Muscle of arm (tissue), 1 donor: ENCODE measurements at regions not wholly inside any gene's neighbourhood (a gene's known extent, or its start where the extent isn't known, plus 50 kb on each side); places are given as distances from the start of the nearest gene placed in this dataset.

ENCODE experiments used
- DNase-seq: peaks from one replicate; pipeline ENCODE4 v3.0.0-alpha.2; 2013

DNA sequence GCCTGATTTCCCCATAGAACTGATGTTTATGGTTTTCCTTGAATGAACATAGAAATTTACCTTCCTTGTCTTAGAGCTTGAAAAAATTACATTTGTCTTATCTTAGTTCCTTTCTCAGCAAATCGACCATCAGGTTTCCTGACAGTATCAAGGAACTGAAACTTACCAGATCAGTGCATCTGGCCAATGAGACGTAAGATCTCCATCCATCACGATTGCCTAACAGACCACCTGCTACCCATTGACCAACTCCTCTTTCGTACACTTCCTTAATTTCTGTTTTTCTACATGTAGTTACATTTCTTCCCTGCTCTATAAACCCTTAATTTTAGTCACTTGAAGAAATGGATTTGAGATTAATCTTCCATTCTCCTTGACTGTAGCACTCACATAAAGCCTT is 57.4 kb upstream of the TMPRSS15 start:
- no peak for DNase-seq

DNA sequence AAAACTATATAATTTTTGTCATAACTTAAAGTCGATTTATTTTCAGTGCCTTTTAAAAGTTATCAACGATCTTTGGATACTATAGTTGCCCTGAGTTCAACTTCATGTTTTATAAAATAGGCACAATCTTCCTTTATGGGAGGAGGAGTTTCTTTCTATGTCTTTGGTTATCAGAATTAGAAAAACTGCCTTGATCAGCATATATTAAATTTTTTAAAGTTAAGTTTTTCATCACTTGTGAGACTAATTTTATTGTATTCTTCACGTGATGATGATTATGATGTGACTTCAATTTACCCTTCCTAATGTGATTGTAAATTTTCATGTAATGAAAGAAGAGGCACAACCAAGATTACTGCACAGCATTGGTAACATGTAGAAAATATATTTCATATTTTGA is 58.2 kb upstream of the TMPRSS15 start:
- no peak for DNase-seq

DNA sequence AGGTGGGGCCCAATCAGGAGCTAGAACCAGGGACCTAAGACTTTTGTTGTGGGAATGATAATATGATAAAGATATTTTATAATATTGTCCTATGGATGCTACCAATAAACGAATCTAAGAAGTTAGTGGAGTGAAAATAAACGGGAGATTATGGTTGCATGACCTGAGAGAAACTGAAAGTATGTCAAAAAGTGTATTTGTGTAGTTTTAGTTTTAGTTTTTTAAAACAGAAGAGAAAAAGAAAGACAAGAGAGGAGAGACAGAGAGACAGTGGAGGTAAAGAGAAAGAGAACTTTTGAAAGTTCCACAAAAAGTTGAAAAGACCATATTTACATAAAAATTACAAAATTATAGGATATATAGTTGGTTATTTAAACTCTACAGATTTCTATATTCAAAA is 64.1 kb upstream of the TMPRSS15 start:
- no peak for DNase-seq

DNA sequence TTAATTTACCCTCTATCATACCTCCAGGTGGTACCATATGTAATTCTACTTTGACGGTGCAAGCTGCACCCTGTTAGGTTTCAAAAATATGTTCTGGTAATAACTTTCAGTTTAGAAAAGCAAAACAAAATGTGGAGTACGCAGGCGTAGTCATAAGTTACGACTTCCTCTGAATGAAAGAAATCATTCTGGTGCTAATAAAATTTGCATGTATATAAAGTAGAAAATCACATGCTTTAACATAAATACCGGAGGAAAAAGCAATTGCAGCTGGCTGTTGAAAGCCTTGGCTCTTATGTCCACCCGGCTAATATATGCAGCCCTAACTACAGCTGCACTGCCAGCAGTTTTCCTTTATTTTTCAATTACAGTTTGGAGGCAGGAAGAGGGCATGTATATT is 65.2 kb upstream of the TMPRSS15 start:
- no peak for DNase-seq

DNA sequence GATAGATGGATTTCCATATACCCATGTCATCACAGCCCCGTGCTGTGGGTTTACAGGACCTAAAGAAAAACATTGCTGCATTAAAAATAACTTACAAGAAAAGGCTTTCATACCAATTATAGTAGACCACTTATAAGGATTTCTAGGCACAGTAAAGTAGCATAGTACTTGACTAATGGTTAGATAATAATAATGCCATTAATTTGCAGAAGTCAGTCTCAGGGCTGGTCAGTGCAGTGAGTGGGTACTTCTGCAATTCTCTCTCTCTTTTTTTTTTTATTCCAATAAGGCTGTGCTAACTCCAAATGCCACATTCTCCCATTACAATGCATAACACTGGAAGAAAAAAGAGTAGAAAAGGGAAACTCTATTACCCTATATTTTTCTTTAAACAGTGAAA is 73.1 kb upstream of the TMPRSS15 start:
- DNase-seq = no peak

DNA sequence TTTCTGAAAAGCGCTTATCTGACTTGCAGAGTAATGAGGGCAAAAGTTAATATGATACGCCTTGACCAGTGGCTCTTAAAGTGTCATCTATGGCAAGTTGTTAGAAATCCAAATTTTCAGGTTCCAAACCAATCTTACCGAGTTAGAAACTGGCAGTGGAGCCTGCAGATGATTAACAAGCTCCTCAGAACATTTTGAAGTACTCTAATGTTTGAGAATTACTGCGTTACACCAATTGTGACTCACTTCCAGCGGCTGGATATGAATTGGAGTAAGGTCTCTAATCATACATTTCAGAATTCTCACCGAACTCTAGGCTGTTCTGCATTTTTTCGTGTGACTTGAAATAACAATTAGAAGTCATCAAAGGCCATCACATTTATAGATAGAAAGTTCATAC is 73.5 kb upstream of the TMPRSS15 start:
- DNase-seq = no peak

DNA sequence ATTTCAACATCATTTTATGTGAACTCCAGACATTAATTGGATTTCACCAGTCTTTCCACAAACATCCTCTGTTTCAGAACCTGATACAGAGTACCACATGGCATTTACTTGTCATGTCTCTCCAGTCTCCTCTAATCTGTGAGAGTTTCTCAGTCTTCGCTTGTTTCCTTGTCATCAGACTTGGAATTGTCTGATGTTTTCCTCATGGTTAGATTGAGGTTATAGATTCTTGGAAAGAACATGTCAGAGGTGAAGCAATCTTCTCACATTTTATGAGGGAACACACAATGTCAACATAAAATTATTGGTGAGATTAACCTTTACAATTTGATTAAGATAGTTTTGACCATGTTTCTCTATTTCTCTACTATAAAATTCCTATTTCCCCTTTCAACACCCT is 74.9 kb upstream of the TMPRSS15 start:
- no peak for DNase-seq

DNA sequence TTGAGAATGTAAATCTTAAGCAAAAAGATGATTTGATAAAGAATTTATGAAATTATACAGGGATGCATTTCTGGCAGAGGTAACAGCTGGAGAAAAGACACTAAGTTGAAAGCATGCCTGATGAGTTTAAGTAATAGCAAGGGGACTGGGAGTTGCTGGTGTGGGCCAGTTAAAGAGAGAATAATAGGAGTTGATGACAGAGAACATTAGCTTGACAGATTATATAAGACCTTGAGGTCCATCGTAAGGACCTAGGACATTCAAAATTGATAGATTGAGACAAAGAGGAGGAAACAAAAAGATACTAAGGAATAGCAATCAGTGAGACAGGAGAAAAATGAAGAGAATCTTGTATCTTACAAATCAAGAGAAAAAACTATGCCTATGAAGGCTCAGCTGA is 84.7 kb upstream of the TMPRSS15 start:
- DNase-seq = no peak

DNA sequence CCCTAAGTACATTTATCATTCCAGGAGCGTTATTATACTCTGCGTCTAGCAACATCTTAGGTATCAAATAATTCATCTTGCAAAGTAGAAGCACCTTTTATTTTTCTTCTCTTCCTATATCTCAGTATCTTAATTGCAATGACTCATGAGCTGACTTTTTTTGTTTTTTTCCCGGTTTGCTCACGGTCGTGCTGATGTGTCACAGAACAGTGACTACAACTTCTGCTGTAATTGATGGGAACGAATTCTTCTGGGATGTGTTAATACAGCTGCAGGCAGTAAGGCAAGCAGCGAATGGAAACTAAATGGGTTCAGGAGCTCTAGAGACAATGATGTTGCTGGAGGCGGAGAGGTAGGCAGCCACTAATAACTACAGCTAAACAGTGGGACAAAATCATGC is 89.8 kb upstream of the TMPRSS15 start:
- DNase-seq = no peak

DNA sequence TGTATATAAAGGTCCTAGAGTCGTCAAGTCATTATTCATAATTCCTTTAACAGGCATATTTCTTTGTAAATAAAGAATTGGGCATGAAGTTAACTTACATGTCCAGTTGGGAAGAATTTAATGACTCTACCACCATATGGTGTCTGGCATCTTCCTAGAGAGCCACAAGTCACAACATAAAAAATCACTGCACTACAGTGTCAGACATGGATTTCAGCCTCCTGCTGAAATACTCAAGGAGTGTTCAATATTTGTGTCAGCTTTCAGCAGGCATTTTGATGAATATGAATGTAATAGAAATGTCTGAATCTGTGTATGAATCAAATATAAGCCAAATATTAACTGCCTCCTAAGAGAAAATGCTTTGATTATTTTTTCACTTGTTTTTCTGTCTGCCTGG is 91.9 kb upstream of the TMPRSS15 start:
- no peak for DNase-seq

DNA sequence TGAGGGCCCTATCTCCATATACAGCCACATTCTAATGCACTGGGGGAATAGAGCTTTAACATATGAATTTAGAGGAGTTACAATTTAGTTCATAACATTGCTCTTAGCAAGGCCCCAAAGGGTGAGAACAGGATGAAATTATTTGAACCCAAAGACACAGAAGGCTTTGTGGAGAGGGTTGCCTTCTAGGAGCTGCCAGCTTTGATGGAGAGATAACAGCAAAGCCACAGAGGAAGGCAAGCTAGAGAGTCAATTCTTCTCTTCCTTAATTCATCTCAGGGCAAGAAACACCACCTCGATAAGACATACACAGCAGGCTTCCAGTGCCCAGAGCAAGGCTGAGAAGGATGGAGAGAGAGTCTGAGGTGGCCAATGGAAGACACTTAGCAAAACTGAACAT is 94.8 kb upstream of the TMPRSS15 start:
- no peak for DNase-seq

DNA sequence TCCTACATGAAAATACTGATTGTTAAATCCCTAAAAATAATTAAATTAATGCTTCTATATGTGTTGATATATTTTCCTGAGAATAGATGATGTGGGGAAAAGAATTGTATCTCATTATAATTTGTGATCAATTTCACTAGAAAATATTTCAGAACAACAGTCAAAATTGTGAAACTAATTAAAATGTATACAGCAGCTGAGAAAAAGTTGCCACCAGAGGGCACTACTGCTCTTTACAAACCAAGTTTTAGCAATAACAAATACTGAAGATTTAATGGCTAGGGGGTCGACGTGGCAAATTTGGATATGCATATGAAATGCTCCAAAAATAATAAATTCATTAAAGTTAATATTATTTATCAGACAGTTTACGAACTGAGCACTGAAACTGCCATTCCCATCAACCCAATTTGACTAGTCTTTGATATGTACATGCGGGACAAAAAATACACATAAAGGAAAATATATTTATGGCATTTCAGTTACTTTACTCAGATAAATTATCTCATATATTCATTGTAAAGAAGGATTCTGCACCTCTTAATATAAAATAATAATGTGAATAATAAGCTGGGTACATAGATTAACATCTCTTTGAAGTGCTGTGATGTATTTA is 96.3 kb upstream of the TMPRSS15 start:
- peak; percentile 53 for DNase-seq

DNA sequence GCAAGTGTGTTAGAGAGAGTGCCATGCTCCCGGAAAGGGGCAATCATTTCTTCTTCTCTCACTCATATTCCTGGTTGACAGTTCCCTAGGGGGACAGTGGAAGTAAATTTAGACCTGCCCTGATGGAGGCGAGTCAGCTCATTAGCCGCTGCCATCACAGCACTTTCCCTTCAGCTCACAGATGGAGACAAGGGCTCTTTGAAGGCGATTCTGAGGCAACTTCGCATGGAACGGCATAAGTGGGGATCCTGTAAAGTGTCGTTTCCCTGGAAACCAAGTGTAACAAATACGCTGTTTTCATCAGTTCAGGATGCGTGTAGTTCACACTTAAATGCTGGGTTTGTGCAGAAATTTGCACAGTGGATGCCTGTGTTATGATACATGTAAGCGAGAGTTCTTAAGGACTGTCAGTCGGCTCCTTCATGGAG is 114.5 kb upstream of the TMPRSS15 start:
- no peak for DNase-seq

DNA sequence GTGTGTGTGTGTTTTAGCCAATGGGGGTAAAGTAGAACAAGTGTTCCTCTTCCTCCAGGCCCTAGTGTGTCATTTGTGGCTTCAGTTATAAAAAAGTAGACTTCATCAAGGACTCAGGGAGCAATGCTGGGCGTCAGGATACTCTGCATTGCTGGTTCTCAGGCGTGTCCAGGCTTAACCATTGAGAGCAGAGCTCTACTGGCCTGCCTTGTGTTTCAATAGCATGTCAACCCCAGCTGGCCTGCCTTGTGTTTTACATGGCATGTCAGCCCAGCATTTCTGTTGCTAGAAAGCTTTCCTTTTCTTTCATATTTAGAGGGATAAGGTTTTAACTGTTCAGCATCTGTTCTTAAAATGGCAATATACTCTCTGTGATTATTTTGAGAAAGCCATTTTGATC is 117.6 kb upstream of the TMPRSS15 start:
- no peak for DNase-seq

DNA sequence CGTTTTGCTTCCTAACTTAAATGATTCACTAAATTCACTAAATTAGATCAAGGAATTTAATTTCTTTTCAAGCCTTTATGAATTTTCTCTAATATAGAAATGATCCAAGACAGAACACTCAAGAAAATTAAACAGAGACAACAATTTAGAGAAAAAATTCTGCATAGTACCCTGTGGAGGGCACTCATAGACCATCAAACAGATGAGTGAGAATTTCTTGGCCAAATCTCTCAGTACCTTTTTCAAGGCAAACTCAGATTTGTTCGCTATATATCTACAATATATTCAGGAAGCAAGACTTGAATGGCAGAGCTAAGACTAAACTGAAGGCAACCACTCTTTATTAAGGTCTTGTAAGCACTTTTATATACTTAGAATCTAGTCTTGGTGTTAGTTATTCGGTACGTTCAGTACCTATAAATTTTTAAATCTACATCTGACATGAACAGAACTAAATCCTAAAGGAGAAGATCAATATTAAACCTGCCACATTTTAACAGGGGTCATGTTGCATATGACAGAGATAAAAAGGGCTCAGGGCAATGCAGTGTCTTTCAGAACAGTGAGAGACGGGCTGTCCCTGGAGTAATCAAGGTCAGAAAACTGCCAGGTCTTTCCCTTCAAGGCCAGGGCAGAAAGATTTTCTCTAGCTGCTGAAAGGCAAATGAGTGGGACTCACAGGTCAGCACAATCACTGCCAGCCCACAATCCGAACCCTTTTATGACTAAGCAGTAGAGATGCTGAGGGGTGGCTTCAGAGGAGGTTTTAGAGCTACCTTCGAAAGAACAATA is 118.8 kb upstream of the TMPRSS15 start:
- DNase-seq = peak; percentile 31

DNA sequence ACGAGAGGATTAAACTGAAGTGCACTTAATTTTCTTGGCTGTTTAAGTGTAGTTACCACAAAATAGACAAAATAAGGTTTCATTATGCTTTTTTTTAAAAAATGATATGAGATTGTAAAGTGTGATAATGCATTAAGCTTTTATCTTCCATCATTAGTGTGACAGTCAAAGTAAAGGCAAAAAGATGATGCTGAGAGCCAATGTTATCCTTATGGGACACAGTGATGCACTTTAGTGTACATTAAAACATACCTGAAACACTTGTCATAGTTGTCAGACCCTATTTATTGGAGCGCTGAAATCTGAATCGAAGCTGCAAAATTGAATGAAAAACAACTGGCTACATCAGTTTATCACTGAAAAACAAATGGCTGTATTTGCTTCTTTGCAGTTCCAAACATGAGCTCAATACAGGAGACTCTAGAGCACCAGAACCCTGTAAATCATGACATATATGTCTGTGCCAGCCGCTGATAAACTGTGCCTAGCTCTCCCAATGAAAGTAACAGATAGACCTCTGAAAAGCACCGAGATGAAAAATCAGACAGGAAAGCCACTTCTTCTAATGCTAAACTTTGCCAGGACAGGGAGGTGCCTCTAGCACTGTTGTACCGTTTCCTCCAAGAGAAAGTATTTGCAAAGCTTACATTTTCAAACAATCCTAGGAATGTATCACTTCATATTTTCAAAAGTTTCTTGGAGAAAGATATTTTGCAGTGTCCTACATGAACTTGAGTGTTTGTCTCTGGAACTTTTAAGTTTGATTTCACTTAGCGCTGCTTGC is 120.7 kb upstream of the TMPRSS15 start:
- peak; percentile 21 for DNase-seq

DNA sequence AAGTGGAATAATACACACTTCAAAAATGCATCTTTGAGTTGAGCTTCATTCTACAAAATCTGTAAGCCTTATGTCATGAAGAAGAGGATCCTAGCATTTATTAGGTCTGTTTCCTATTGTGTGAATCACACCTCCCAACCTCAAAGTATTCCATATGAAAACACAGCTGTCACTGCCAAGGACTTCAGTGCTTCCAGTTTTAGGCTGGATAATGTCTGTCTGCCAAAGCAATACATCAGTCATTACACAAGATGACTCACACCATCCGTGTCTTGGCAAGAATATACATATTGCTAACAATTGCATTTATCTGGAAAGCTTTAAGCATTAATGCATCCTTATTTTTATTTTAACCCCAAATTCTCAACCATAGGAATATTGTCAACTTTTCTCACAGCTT is 125.7 kb upstream of the TMPRSS15 start:
- DNase-seq = peak; percentile 89

DNA sequence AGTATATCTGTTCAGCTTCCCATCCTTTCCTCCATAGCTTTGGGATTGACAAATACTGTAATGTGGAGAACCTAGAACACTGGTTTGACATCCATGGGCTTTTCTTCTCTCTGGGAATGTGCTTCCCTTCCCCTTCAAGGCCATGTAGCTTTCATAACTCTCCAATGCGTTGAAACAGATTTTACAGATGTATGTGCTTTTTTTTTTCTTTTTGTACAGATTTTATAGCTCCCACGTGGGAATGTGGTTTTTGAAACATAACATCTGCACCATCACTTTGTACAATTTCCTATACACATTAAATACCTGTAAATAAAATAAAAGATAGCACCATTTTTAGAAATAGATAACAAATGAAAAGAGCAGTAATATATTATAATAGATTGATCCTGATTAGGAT is 138.5 kb upstream of the TMPRSS15 start:
- DNase-seq = no peak

DNA sequence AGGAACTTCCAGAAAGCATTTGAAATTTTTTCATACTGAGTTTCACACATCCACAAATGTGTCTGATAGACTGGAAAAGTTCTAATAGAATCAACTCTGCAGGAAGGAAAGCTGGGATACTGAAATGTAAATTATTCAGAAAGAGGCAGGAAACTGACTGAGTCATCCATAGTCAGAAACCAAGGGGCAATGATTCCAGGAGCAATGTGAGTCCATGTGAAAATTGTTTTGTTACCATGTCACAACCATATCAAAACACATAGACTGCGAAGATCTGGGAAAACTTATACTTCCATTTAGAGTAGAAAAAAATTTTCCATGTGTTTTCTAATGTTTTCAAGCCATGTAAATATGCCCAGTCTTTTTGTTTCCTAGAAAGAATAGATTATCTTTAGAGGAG is 142.3 kb upstream of the TMPRSS15 start:
- no peak for DNase-seq

DNA sequence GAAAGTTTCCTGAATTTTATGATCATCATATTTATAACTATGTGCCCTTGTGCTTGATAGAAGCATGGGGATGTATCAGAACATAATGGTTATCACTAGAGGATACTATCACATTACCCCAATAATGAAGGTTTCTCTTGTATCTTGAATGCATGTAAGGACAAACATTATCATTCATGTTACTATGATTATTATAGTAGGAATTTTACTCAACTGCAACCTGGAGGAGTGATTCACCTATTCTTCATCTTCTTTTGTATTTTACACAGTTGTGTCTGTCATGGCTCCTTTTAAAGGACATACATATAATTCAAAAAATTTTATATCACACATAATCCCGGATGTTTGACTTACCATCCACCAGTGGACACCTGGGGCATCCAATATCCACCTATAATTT is 143.8 kb upstream of the TMPRSS15 start:
- DNase-seq = no peak

DNA sequence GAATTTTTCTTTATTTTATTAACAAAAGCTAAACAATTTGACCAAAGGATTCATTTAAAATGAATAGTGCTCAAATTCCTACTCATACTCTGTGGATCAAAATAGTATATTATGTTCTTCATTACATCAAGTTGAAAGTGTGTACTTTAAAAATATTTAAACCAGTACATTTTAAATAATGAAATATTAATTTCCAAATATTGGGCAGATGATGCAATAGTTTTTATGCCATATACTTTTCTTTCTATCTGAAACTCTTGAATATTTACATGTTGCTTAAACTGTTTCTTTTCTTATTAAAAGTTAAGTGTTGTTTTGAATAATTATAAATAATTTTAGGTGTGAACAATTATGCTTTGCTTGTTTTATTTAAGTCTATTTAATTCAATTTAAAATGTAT is 144.7 kb upstream of the TMPRSS15 start:
- DNase-seq = no peak

DNA sequence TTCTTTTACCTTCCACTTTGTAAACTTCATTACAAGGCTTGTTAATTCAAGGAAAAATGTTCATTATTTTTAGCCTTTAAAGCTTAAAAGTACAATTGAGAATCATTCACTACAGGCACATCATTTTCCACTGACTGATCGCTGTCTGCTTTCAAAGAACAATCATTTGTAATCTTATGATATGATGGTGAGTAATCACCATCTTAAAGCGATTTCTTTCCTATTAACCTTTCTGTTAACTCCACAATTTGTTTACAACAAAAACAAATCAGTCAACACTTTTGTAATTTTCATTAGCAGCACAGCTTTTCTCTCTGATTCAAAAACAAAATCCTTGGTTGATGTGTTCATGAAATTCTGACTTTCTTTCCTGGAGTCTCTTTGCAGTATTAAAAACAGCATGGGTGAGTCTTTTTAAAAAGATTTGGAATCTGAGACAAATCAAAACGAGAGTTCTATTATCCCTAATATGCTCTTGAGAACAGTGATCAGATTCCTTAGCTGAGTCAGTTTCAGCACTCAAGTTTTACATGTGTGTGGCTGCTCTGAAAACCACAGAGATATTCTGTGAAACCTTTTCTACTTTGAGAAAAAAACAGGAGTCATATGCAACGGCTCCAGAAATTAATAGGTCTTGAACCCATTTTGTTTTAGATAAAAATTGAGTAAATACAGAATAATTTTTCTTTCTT is 145.8 kb upstream of the TMPRSS15 start:
- DNase-seq = no peak

DNA sequence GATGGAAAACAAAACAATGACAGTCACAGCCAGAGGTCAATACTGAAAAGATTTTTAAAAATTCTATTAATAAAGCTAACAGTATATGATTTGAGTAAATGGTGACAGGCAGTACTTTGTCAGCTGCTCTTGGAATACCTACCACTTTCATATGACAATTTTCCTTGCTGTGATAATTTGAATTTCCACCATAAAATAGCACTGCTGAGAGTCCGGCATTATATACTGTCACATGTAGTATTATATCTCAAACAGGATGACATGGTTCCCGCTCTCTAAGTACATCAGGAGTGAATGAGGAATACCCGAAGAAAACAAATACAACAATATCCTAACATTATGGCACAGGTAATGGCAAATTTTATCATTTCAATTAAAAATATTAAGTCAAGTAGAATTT is 146.8 kb upstream of the TMPRSS15 start:
- no peak for DNase-seq
